PC-3 (cell line): ENCODE measurements at regions not wholly inside any gene's neighbourhood (a gene's known extent, or its start where the extent isn't known, plus 50 kb on each side); places are given as distances from the start of the nearest gene placed in this dataset.

Experiments used
- ATAC-seq: fragments of 200-7000 bp; cut with Tn5 transposase; 2 replicates; pipeline ENCODE4 v1.9.1; 2020; ENCODE audit warnings: mild to moderate bottlenecking, moderate library complexity
- BruUV-seq: library from RNA; stranded (reverse); fragments of 400-500 nt; replicated peaks from 2 replicates; lab custom pipeline; 2021; lab: Mats Ljungman, UMichigan
- CTCF ChIA-PET: fragments of 300-600 bp; sonication (Branson Sonifier 250); formaldehyde crosslinking; loops from one replicate; lab custom pipeline; 2022; ENCODE audit warnings: antibody characterized with exemption; lab: Charles Lee
- POLR2A ChIA-PET: fragments of 300-600 bp; sonication (Branson Sonifier 250); formaldehyde crosslinking; loops from one replicate; lab custom pipeline; 2022; ENCODE audit warnings: antibody characterized with exemption; ENCODE audit not compliant: unreplicated experiment; lab: Charles Lee
- DNase-seq: peaks from one replicate; pipeline ENCODE4 v3.0.0-alpha.2; 2015
- H2AFZ ChIP-seq: fragments of 300-600 bp; sonication (generic); 2 replicates; pipeline ENCODE4 v1.6.0; 2016; ENCODE audit warnings: antibody characterized with exemption, low read length
- H3F3A ChIP-seq: fragments of 300-600 bp; sonication (generic); one replicate; pipeline ENCODE4 v1.6.0; 2017; ENCODE audit warnings: antibody characterized with exemption, low read length, control low read depth, mild to moderate bottlenecking; ENCODE audit not compliant: unreplicated experiment
- H3K27ac ChIP-seq: fragments of 300-600 bp; sonication (generic); 2 replicates; pipeline ENCODE4 v1.5.1; 2016; ENCODE audit warnings: mild to moderate bottlenecking, low read length
- H3K27me3 ChIP-seq: fragments of 300-600 bp; sonication (generic); 2 replicates; pipeline ENCODE4 v1.6.1; 2016; ENCODE audit warnings: low read length, mixed read lengths
- H3K36me3 ChIP-seq: fragments of 300-600 bp; sonication (generic); 2 replicates; pipeline ENCODE4 v1.6.1; 2016; ENCODE audit warnings: low read depth, mixed run types, low read length, mixed read lengths
- H3K4me1 ChIP-seq: fragments of 300-600 bp; sonication (generic); 2 replicates; pipeline ENCODE4 v1.5.1; 2016; ENCODE audit warnings: low read length; ENCODE audit not compliant: insufficient read depth
- H3K4me2 ChIP-seq: fragments of 300-600 bp; sonication (generic); 2 replicates; pipeline ENCODE4 v1.6.0; 2016; ENCODE audit warnings: low read length
- H3K4me3 ChIP-seq: fragments of 300-600 bp; sonication (generic); 2 replicates; pipeline ENCODE4 v1.5.1; 2016; ENCODE audit warnings: mild to moderate bottlenecking, low read length, mixed read lengths
- H3K79me2 ChIP-seq: fragments of 300-600 bp; sonication (generic); 2 replicates; pipeline ENCODE4 v1.6.1; 2017; ENCODE audit warnings: low read length, mixed read lengths
- H3K9ac ChIP-seq: fragments of 300-600 bp; sonication (generic); 2 replicates; pipeline ENCODE4 v1.6.0; 2016; ENCODE audit warnings: mild to moderate bottlenecking, low read length
- H3K9me2 ChIP-seq: fragments of 300-600 bp; sonication (generic); replicated peaks from 2 replicates; pipeline ENCODE4 v1.6.1; 2016; ENCODE audit warnings: mixed run types, low read length, mixed read lengths
- H3K9me3 ChIP-seq: fragments of 300-600 bp; sonication (generic); 2 replicates; pipeline ENCODE4 v1.6.1; 2016; ENCODE audit warnings: low read length, mixed read lengths
- H4K20me1 ChIP-seq: fragments of 300-600 bp; sonication (generic); 2 replicates; pipeline ENCODE4 v1.6.1; 2016; ENCODE audit warnings: low read length, mixed read lengths
- CTCF ChIP-seq: fragments of 300-600 bp; sonication (generic); conservative IDR thresholded peaks from 2 replicates; pipeline ENCODE4 v1.5.1; 2017; ENCODE audit warnings: antibody characterized with exemption, low read depth, mild to moderate bottlenecking, low read length
- EZH2 ChIP-seq: fragments of 300-600 bp; sonication (generic); IDR thresholded peaks from one replicate; pipeline ENCODE4 v1.6.1; 2017; ENCODE audit warnings: antibody characterized with exemption, mild to moderate bottlenecking, low read length; ENCODE audit not compliant: unreplicated experiment
- EZH2phosphoT487 ChIP-seq: fragments of 300-600 bp; sonication (generic); IDR thresholded peaks from 2 replicates; pipeline ENCODE4 v1.6.1; 2018; ENCODE audit warnings: mild to moderate bottlenecking, antibody characterized with exemption, low read length, borderline replicate concordance
- intact Hi-C: fragments of 100-400 bp; cut with micrococcal nuclease; formaldehyde crosslinking; loops from 2 replicates; pipeline ENCODE4 v1.9.0; 2023

- Histone ChIP-seq H3K4me2 (no peak overlapping the region), H3K9me2 (no peaks in the 10 kb centered on the region), H3K4me3 (no peak overlapping the region), H3K9ac (no peak overlapping the region), H3K4me1 (no peaks in the 10 kb centered on the region), H3K27me3 (peaks cover 46% of the 10 kb centered on the region), H3K27ac (no peak overlapping the region), H4K20me1 (no peaks in the 10 kb centered on the region), H3F3A (no peaks in the 10 kb centered on the region), H3K9me3 (no peaks in the 10 kb centered on the region), H2AFZ (no peak overlapping the region), H3K79me2 (no peaks in the 10 kb centered on the region), H3K36me3 (no peaks in the 10 kb centered on the region)
- POLR2A ChIA-PET = no interaction called here
- no TSS peak for BruUV-seq
- CTCF ChIA-PET = no interaction called here
- intact Hi-C loops = no loop called here
- no peak for DNase-seq
- TF ChIP-seq CTCF = no peak
- TF ChIP-seq EZH2phosphoT487 = no peak
- TF ChIP-seq EZH2 = no peak
- ATAC-seq = no peak
Observed at GRCh38 chr1:229131243-229132105, 139.4 kb upstream of the RAB4A start.

- H3K9ac ChIP-seq = no peak overlapping the region
- no peaks in the 10 kb centered on the region for H3K9me2 ChIP-seq
- no peaks in the 10 kb centered on the region for H3K9me3 ChIP-seq
- no peak overlapping the region for H3K27ac ChIP-seq
- H3K79me2 ChIP-seq = no peaks in the 10 kb centered on the region
- no peaks in the 10 kb centered on the region for H3K4me1 ChIP-seq
- POLR2A ChIA-PET = no interaction called here
- intact Hi-C loops = no loop called here
- H3K4me3 ChIP-seq = no peak overlapping the region
- H3K27me3 ChIP-seq = peaks cover 43% of the 10 kb centered on the region
- BruUV-seq = no TSS peak
- H4K20me1 ChIP-seq = no peaks in the 10 kb centered on the region
- CTCF ChIA-PET = no interaction called here
- ATAC-seq (no peak), DNase-seq (no peak)
- H3K36me3 ChIP-seq = no peaks in the 10 kb centered on the region
- TF ChIP-seq CTCF (no peak), EZH2phosphoT487 (no peak), EZH2 (no peak)
- no peaks in the 10 kb centered on the region for H3F3A ChIP-seq
- H2AFZ ChIP-seq = no peak overlapping the region
- H3K4me2 ChIP-seq = no peak overlapping the region
Observed at GRCh38 chr1:229132106-229132443, 138.8 kb upstream of the RAB4A start.

- no peak for ATAC-seq
- POLR2A ChIA-PET = no interaction called here
- no peak overlapping the region for H2AFZ ChIP-seq
- H3K4me3 ChIP-seq = no peak overlapping the region
- no peak for DNase-seq
- H3K9me3 ChIP-seq = no peaks in the 10 kb centered on the region
- no peak overlapping the region for H3K9ac ChIP-seq
- no peaks in the 10 kb centered on the region for H4K20me1 ChIP-seq
- H3K9me2 ChIP-seq = no peaks in the 10 kb centered on the region
- no peaks in the 10 kb centered on the region for H3F3A ChIP-seq
- H3K27me3 ChIP-seq = peaks cover 43% of the 10 kb centered on the region
- H3K4me2 ChIP-seq = no peak overlapping the region
- BruUV-seq = no TSS peak
- intact Hi-C loops = no loop called here
- CTCF ChIA-PET = no interaction called here
- no peak for TF ChIP-seq CTCF
- TF ChIP-seq EZH2 = no peak
- TF ChIP-seq EZH2phosphoT487 = no peak
- no peaks in the 10 kb centered on the region for H3K79me2 ChIP-seq
- no peaks in the 10 kb centered on the region for H3K36me3 ChIP-seq
- H3K4me1 ChIP-seq = no peaks in the 10 kb centered on the region
- no peak overlapping the region for H3K27ac ChIP-seq
Observed at GRCh38 chr1:229132706-229133105, 138.2 kb upstream of the RAB4A start.
